GM18858 (cell line): ENCODE measurements at regions not wholly inside any gene's neighbourhood (a gene's known extent, or its start where the extent isn't known, plus 50 kb on each side); places are given as distances from the start of the nearest gene placed in this dataset.
"Not testable (repeated sequence)": the region's sequence is repeated elsewhere in the genome, so short reads cannot be mapped to it uniquely, and the experiment has no call there.

Experiments
- ATAC-seq: cut with Tn5 transposase; IDR thresholded peaks from one replicate; pipeline ENCODE4 v1.9.1; 2021; ENCODE audit not compliant: unreplicated experiment

GRCh38 chr7:24428676-24429075 lies 144.6 kb upstream of the PALS2 start:
- no peak for ATAC-seq

DNA sequence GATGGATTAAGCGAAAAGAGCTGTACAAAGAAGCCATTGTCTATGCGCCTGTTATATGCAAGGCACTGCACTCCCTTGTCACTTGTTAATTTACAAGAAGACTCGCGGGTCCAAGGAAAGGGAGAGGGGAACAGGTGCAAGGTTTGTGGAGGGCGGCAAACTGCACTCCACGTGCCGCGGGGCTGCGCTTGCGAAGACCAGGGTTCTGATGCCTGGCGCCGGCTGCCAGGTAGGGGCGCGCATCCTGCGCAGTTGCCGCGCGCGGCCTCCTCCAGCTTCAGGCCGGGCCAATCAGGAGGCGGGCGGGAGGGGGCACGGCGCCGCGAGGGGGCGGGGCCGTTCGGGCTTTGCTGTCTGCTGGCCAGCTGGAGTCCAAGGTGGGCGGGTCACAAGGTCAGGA lies 140.6 kb upstream of the PALS2 start:
- no peak for ATAC-seq

- ATAC-seq = no peak
These were observed 138.3 kb upstream of the PALS2 start for GRCh38 chr7:24434972-24435371.

DNA sequence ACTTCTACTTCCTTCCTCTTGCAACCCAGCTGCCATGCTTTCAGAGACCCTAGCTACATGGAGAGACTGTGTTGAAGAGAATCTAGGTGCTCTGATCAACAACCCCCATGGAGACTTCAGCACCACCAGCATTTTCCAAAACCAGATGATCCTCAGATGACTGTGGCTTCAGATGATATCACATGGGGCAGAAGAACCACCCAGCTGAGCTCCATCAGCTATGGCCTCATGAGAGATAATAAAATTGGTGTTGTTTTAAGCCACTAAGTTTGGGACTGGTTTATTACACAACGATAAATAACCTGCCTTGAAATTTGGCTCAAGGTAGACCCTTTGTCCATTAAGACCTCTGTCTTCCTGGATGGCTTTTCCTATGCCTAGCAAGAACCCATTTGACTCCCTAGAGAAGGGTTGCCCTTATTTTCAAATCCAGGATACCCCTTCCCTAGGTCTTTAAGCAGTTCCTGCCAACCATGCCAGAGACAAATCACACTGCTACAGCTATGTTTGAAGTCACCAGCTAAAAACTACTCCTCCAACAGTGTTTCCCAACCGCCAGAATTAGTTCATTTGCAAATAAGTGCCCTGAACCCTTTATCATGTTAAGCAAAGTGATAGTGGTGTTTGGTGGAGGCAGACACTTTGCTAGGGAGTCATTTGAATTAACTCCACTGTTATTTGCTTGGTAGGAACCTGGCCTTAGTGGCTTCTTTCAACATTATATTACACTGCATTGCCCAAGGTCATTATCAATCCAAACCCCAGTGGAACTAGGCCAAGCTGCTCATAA lies 136.9 kb upstream of the PALS2 start:
- ATAC-seq = no peak

DNA sequence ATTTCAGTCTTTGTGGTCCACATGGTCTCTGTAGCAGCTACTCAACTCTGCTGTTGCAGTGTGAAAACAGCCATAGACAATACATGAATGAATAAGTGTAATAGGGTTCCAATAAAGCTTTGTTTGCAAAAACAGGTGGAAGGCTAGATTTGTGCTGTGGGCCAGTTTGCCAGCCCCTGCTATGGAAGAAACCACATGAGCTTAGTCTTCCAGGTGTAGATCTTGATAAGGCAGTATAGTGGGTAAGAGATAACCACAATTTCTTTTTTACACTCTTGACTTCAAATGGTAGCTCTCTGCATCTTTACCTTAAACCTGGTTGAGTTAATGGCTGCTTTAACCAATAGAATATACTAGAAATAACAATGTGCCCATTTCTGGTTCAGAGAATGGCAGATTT lies 135.0 kb upstream of the PALS2 start:
- ATAC-seq = no peak

- ATAC-seq = not testable (repeated sequence)
These were observed 134.1 kb upstream of the PALS2 start for GRCh38 chr7:24439104-24439503.

- ATAC-seq = no peak
These were observed 132.4 kb upstream of the PALS2 start for GRCh38 chr7:24440892-24441291.

GRCh38 chr7:24441314-24442027 lies 131.8 kb upstream of the PALS2 start:
- ATAC-seq = no peak

DNA sequence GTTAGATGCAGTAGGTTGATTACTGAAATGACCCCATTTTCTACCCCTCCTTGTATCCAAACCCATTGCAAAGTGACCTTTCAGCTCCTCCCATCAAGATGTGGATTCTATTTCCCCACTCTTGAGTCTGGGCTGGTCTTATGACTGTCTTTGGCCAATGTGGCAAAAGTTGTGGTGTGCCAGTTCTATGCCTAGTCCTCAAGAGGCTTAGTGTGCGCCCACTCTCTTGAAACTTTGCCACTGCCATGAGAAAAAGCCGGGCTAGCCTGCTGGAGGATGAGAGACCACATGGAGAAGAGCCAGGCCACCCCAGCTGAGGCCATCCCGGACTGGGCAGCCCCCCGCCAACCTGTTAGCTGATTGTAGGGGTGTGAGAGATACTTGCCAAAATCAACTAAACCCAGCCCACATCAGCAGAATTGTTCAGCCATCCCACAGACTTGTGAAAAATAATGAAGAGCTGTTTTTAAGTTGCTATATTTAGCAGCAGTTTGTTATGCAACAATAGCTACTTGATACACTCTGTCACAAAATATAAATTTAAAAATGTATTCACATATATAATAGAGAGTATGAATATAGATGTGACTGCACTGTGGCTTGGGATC lies 131.0 kb upstream of the PALS2 start:
- no peak for ATAC-seq

- ATAC-seq = no peak
These were observed 128.4 kb upstream of the PALS2 start for GRCh38 chr7:24444666-24445440.

DNA sequence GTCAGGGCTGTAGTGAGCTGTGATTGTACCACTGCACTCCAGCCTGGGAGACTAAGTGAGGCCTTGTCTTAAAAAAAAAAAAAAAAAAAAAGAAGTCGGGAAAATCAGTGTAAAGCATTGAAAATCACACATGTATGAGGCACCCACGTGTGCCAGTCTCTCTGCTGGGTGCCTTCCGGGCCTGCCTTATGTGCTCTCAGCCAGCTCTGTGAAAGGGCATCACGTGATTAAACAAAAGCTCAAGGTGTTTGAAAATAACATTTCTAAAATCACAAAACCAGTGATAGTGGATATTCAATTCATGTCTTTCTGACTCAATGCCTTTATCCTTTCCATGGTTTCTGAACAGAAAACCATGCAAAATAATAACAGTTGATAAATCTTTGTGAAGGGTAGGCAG lies 125.2 kb upstream of the PALS2 start:
- no peak for ATAC-seq

DNA sequence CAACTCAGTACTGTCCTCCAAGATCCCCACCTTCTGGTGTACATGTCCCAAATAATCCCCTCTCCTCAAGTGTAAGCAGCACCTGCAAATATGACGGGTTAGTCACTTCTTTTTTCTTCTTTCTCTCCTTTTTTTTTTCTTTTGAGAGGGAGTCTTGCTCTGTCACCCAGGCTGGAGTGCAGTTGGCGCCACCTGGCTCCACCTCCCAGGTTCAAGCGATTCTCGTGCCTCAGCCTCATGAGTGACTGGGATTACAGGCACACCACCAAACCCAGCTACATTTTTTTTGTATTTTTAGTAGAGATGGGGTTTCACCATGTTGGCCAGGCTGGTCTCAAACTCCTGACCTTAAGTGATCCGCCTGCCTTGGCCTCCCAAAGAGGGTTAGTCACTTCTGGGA lies 123.8 kb upstream of the PALS2 start:
- ATAC-seq = not testable (repeated sequence)

- peak; percentile 77 for ATAC-seq
These were observed 117.3 kb upstream of the PALS2 start for GRCh38 chr7:24455813-24456525.

GRCh38 chr7:24456526-24457218 lies 116.6 kb upstream of the PALS2 start:
- ATAC-seq = no peak

GRCh38 chr7:24457219-24457558 lies 116.1 kb upstream of the PALS2 start:
- no peak for ATAC-seq

DNA sequence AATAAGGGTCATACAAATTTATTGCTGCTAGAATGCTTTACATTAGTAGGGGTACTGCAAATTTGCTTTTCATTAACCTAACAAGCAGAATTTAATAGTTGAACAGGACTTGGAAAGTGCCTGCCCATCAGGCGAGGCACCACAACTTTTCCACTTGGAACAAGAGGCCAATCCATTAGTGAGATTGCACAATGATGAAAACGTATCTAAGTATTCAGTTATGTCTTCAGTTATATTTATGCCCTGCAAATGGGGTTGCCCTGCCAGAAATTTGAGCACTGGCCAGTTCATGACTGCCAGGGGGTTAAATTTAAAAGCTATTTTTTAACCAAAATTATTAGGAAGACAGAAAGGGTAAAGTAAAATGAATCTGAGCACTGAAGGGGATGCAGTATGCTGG lies 111.1 kb upstream of the PALS2 start:
- no peak for ATAC-seq

GRCh38 chr7:24462984-24463383 lies 110.3 kb upstream of the PALS2 start:
- ATAC-seq = no peak

- ATAC-seq = no peak
These were observed 109.8 kb upstream of the PALS2 start for GRCh38 chr7:24463474-24463873.

GRCh38 chr7:24464861-24465260 lies 108.4 kb upstream of the PALS2 start:
- no peak for ATAC-seq

DNA sequence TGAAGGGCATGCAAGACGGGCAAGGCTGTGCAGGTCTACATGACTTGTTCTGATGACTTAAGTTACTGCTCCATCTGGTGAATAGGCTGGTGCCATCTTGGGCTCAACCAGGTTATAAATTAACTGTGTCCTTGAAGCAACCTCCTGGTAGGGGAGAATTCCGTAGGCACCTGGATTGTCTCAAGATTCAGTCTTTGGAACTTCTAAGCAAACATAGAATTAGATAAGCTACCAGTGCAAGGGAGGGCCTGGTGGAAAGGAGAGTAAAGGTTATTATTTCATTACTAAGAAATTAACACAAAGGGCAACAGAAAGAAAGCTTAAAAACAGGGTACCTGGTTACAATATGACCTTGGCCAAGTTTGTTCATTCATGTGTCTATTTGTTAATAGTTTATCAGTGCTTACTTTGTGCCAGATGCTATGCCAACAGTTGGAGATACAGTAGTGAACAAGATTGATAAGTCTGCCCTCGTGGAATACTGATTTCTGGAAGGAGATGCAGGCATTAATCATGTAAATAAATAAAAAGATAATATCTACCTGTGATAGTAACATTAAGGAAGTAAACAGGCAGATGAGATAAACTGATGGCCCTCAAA lies 107.0 kb upstream of the PALS2 start:
- no peak for ATAC-seq
